HCT116 (cell line): ENCODE measurements at regions not wholly inside any gene's neighbourhood (a gene's known extent, or its start where the extent isn't known, plus 50 kb on each side); places are given as distances from the start of the nearest gene placed in this dataset.

Experiments used
- ATAC-seq: fragments of 200-7000 bp; cut with Tn5 transposase; 2 replicates; pipeline ENCODE4 v1.9.1; 2020; ENCODE audit warnings: mild to moderate bottlenecking, moderate library complexity
- BruUV-seq: library from RNA; stranded (reverse); fragments of 400-500 nt; replicated peaks from 2 replicates; lab custom pipeline; 2021; lab: Mats Ljungman, UMichigan
- CTCF ChIA-PET: fragments of 300-600 bp; sonication (Branson Sonifier 250); formaldehyde crosslinking; loops from one replicate; lab custom pipeline; 2021; ENCODE audit warnings: antibody characterized with exemption; lab: Charles Lee
- POLR2A ChIA-PET: fragments of 300-600, 350-600 bp; sonication (Branson Sonifier 250); formaldehyde crosslinking; loops from one replicate; lab custom pipeline; 2021; ENCODE audit warnings: antibody characterized with exemption; lab: Charles Lee
- RAD21 ChIA-PET, 2 experiments: fragments of 300-600 bp; sonication (Branson Sonifier 250); formaldehyde crosslinking; loops; one replicate each; lab custom pipeline; 2023; ENCODE audit warnings: low total read pairs in 2 of 2; ENCODE audit not compliant: uncharacterized antibody in 2 of 2, unreplicated experiment in 2 of 2, low non-redundant PET in 1 of 2; lab: Charles Lee
- DNase-seq: peaks from one replicate; pipeline ENCODE4 v3.0.0-alpha.2; 2010; ENCODE audit warnings: low read depth, low spot score
- H2AFZ ChIP-seq: fragments of 200-600 bp; shearing (Covaris generic), sonication (generic); 2 replicates; pipeline ENCODE4 v1.6.1; 2017; ENCODE audit warnings: low read depth, mixed run types, mixed read lengths, antibody characterized with exemption, low read length; ENCODE audit not compliant: poor library complexity, severe bottlenecking
- H3K27ac ChIP-seq: 2 replicates; pipeline ENCODE4 v1.5.1; 2012; ENCODE audit warnings: low read depth, low read length
- H3K27me3 ChIP-seq: fragments of 200-600 bp; sonication (generic); 2 replicates; pipeline ENCODE4 v1.6.1; 2016; ENCODE audit warnings: mixed run types, low read length, mixed read lengths; ENCODE audit not compliant: insufficient read depth
- H3K36me3 ChIP-seq, 2 experiments: fragments of 200-500 bp in 1 of 2; fragments of 200-600 bp in 1 of 2; sonication (Bioruptor generic) in 1 of 2; sonication (generic) in 1 of 2; 2 replicates each; pipeline versions ENCODE4 v1.5.1 to v1.6.1; 2014 to 2016; ENCODE audit warnings: low read length in 2 of 2, inconsistent platforms in 1 of 2, mixed read lengths in 1 of 2, mixed run types in 1 of 2; ENCODE audit not compliant: insufficient read depth in 2 of 2, control insufficient read depth in 1 of 2
- H3K4me1 ChIP-seq, 2 experiments: fragments of 200-600 bp in 1 of 2; sonication (generic) in 1 of 2; 2 replicates each; pipeline versions ENCODE4 v1.5.1 to v1.6.1; 2012 to 2017; ENCODE audit warnings: low read length in 2 of 2, inconsistent platforms in 1 of 2, mild to moderate bottlenecking in 1 of 2, mixed read lengths in 1 of 2, mixed run types in 1 of 2, moderate library complexity in 1 of 2; ENCODE audit not compliant: insufficient read depth in 2 of 2, control insufficient read depth in 1 of 2
- H3K4me2 ChIP-seq: fragments of 200-600 bp; sonication (generic); 2 replicates; pipeline ENCODE4 v1.6.1; 2017; ENCODE audit warnings: mixed run types, low read length, mixed read lengths
- H3K4me3 ChIP-seq, 2 experiments: fragments of 200-600 bp in 1 of 2; sonication (generic) in 1 of 2; replicated peaks in 1 of 2; 2 replicates each; pipeline ENCODE4 v1.5.1; 2011 to 2016; ENCODE audit warnings: low read length in 2 of 2, control low read depth in 1 of 2, low read depth in 1 of 2, mild to moderate bottlenecking in 1 of 2, mixed read lengths in 1 of 2, mixed run types in 1 of 2
- H3K79me2 ChIP-seq: fragments of 200-600 bp; sonication (generic); 2 replicates; pipeline ENCODE4 v1.6.1; 2017; ENCODE audit warnings: mild to moderate bottlenecking, mixed run types, low read length, moderate library complexity, mixed read lengths; ENCODE audit not compliant: insufficient read depth
- H3K9ac ChIP-seq: fragments of 200-600 bp; sonication (generic); 2 replicates; pipeline ENCODE4 v1.6.1; 2016; ENCODE audit warnings: low read length, mixed read lengths
- H3K9me2 ChIP-seq: fragments of 200-600 bp; sonication (generic), shearing (Covaris generic); 2 replicates; pipeline ENCODE4 v1.6.1; 2017; ENCODE audit warnings: mixed run types, mild to moderate bottlenecking, moderate library complexity; ENCODE audit not compliant: insufficient read depth
- H3K9me3 ChIP-seq, 2 experiments: fragments of 200-500 bp in 1 of 2; fragments of 200-600 bp in 1 of 2; sonication (Bioruptor generic) in 1 of 2; sonication (generic) in 1 of 2; 2 replicates each; pipeline ENCODE4 v1.6.1; 2014 to 2017; ENCODE audit warnings: low read length in 2 of 2, mixed read lengths in 2 of 2, inconsistent platforms in 1 of 2, low read depth in 1 of 2, mild to moderate bottlenecking in 1 of 2, mixed run types in 1 of 2, moderate library complexity in 1 of 2; ENCODE audit not compliant: control insufficient read depth in 1 of 2, insufficient read depth in 1 of 2
- H4K20me1 ChIP-seq: fragments of 200-600 bp; sonication (generic), shearing (Covaris generic); 2 replicates; pipeline ENCODE4 v1.6.1; 2017; ENCODE audit warnings: mixed run types, mild to moderate bottlenecking, moderate library complexity; ENCODE audit not compliant: insufficient read depth
- CBX3 ChIP-seq: IDR thresholded peaks from 2 replicates; pipeline ENCODE4 v1.6.1; 2012; ENCODE audit warnings: low read depth
- CEBPB ChIP-seq: IDR thresholded peaks from 2 replicates; pipeline ENCODE4 v1.6.1; 2012; ENCODE audit warnings: low read depth
- EGR1 ChIP-seq: IDR thresholded peaks from 2 replicates; pipeline ENCODE4 v1.6.1; 2012; ENCODE audit warnings: low read depth
- ELF1 ChIP-seq: IDR thresholded peaks from 2 replicates; pipeline ENCODE4 v1.6.1; 2012; ENCODE audit warnings: low read depth, borderline replicate concordance
- EZH2 ChIP-seq: fragments of 200-600 bp; sonication (generic); IDR thresholded peaks from 2 replicates; pipeline ENCODE4 v1.6.1; 2017; ENCODE audit warnings: antibody characterized with exemption, mixed run types
- MAX ChIP-seq: IDR thresholded peaks from 2 replicates; pipeline ENCODE4 v1.6.1; 2012
- POLR2AphosphoS5 ChIP-seq: IDR thresholded peaks from 2 replicates; pipeline ENCODE4 v1.6.1; 2011; ENCODE audit warnings: mild to moderate bottlenecking, low read depth, low read length, moderate library complexity
- SRF ChIP-seq: IDR thresholded peaks from 2 replicates; pipeline ENCODE4 v1.6.1; 2012; ENCODE audit warnings: low read depth
- ZFX ChIP-seq: fragments of 450-650 bp; IDR thresholded peaks from 2 replicates; pipeline ENCODE4 v1.6.1; 2017
- intact Hi-C: fragments of 100-400 bp; cut with micrococcal nuclease; formaldehyde crosslinking; loops from 2 replicates; pipeline ENCODE4 v1.10.0; 2022
- TF ChIP-seq, protein P1 (sequence below): IDR thresholded peaks from 2 replicates; pipeline ENCODE4 v1.6.1; 2012; ENCODE audit warnings: low read depth

DNA sequence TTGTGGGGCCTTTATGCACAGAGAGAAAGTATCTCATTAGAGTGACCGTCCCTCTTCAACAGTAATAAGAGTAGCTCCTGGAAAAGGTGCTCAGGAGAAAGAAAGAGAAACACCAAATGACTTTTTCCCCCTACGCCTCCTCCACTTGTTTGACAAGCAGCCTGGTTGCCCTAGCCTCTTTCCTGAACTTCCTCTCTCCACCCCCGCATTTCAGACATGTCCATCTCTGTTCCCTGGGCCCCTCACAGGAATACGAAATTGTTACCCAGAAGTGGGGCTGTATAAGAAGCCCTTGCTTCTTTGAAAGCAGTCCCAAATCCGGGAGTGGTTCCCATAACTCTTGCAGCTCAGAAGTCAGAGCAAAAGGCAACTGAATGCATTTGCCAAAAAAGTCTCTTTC, 119.6 kb upstream of the ADO start:
- RAD21 ChIA-PET: no interaction called here
- POLR2A ChIA-PET: no interaction called here
- Histone ChIP-seq H3K27me3 (no peaks in the 10 kb centered on the region), H4K20me1 (no peaks in the 10 kb centered on the region; the same call in 1 of the 2 replicates), H3K4me1 (no peaks in the 10 kb centered on the region), H3K9ac (no peak overlapping the region), H3K36me3 (no peaks in the 10 kb centered on the region), H3K27ac (no peak overlapping the region), H3K4me2 (no peak overlapping the region), H3K4me3 (no peak overlapping the region), H2AFZ (no peak overlapping the region), H3K9me3 (0 out of 4 replicates have a peak, but pooled peaks cover 0 to 3% of the 10 kb centered on the region in 2 experiments), H3K9me2 (no peaks in the 10 kb centered on the region), H3K79me2 (no peaks in the 10 kb centered on the region)
- no TSS peak for BruUV-seq
- intact Hi-C loops: loop anchor here (5.0 kb wide), 1 partner anchor 73 kb away; no protein-coding TSS in a partner anchor
- no peak for ATAC-seq
- no peak for DNase-seq
- CTCF ChIA-PET: no interaction called here
- TF ChIP-seq ZFX: no peak
- TF ChIP-seq EZH2: no peak
- TF ChIP-seq SRF: no peak
- no peak for TF ChIP-seq CEBPB
- TF ChIP-seq, protein P1, sequence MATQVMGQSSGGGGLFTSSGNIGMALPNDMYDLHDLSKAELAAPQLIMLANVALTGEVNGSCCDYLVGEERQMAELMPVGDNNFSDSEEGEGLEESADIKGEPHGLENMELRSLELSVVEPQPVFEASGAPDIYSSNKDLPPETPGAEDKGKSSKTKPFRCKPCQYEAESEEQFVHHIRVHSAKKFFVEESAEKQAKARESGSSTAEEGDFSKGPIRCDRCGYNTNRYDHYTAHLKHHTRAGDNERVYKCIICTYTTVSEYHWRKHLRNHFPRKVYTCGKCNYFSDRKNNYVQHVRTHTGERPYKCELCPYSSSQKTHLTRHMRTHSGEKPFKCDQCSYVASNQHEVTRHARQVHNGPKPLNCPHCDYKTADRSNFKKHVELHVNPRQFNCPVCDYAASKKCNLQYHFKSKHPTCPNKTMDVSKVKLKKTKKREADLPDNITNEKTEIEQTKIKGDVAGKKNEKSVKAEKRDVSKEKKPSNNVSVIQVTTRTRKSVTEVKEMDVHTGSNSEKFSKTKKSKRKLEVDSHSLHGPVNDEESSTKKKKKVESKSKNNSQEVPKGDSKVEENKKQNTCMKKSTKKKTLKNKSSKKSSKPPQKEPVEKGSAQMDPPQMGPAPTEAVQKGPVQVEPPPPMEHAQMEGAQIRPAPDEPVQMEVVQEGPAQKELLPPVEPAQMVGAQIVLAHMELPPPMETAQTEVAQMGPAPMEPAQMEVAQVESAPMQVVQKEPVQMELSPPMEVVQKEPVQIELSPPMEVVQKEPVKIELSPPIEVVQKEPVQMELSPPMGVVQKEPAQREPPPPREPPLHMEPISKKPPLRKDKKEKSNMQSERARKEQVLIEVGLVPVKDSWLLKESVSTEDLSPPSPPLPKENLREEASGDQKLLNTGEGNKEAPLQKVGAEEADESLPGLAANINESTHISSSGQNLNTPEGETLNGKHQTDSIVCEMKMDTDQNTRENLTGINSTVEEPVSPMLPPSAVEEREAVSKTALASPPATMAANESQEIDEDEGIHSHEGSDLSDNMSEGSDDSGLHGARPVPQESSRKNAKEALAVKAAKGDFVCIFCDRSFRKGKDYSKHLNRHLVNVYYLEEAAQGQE: no peak
- no peak for TF ChIP-seq MAX
- no peak for TF ChIP-seq ELF1
- TF ChIP-seq POLR2AphosphoS5: no peak
- no peak for TF ChIP-seq CBX3
- TF ChIP-seq EGR1: no peak
- TF ChIP-seq, all 23 proteins: peak for 0
